ENCODE measurements at regions not wholly inside any gene's neighbourhood (a gene's known extent, or its start where the extent isn't known, plus 50 kb on each side); places are given as distances from the start of the nearest gene placed in this dataset.

DNA sequence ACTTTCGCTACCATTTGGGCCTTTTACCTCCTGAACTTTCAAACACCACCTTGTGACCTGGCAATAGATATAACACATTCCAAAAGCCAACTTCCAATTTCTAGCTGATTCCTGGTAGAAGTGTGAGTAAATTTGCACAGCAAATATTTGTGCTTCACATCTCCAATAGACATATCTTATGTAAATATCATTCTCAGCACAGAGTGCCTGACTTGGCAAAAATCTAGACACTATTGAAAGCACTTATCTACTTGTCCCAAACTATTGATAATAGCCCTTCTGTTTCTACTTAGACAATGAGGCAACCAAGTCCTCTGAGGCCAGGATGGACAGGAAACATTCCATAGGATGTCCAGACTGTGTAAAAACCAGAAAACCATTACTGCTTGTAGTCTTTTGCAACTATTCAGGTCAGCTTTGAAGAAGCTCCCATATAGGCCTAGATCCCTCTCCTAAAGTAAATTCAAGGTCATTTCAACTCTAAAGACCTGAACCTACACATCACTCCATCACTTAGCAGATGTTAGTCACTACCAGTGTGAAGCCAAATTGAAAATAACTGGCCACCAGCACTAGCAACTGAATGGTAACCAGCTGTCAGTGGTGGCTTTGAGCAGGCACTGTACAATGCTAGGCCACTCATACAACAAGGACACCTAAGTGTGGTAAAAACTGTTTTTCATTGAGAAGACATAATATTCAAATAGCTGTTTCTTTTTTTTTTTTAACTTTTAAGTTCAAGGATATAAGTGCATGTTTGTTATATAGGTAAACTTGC, 95.3 kb upstream of the RSPO3 start:
- no peak overlapping the region for H2AFZ ChIP-seq (replicated peaks)
- no peaks in the 10 kb centered on the region for H3K4me1 ChIP-seq
- H3K4me1 Mint-ChIP-seq, result no peaks in the 10 kb centered on the region
- no peak overlapping the region for H3K9ac ChIP-seq
- no peak overlapping the region for H3K27ac Mint-ChIP-seq
- H3K9me3 Mint-ChIP-seq, result no peaks in the 10 kb centered on the region
- no peaks in the 10 kb centered on the region for H4K20me1 ChIP-seq (ENCODE audit: low read depth)
- no peak overlapping the region for H3K4me2 ChIP-seq
- H3F3A ChIP-seq (ENCODE audit: low read depth), result no peaks in the 10 kb centered on the region
- no peaks in the 10 kb centered on the region for H3K79me2 ChIP-seq (ENCODE audit: low read depth)
- no peaks in the 10 kb centered on the region for H3K36me3 Mint-ChIP-seq
- no peak overlapping the region for H3K4me3 ChIP-seq
- no peak for DNase-seq (ENCODE audit: low spot score)
- TF ChIP-seq, protein P1, sequence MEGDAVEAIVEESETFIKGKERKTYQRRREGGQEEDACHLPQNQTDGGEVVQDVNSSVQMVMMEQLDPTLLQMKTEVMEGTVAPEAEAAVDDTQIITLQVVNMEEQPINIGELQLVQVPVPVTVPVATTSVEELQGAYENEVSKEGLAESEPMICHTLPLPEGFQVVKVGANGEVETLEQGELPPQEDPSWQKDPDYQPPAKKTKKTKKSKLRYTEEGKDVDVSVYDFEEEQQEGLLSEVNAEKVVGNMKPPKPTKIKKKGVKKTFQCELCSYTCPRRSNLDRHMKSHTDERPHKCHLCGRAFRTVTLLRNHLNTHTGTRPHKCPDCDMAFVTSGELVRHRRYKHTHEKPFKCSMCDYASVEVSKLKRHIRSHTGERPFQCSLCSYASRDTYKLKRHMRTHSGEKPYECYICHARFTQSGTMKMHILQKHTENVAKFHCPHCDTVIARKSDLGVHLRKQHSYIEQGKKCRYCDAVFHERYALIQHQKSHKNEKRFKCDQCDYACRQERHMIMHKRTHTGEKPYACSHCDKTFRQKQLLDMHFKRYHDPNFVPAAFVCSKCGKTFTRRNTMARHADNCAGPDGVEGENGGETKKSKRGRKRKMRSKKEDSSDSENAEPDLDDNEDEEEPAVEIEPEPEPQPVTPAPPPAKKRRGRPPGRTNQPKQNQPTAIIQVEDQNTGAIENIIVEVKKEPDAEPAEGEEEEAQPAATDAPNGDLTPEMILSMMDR (IDR thresholded peaks at IDR 0.05), result no peak
- TF ChIP-seq EZH2phosphoT487 (IDR thresholded peaks at IDR 0.05) (no peak), EZH2 (IDR thresholded peaks at IDR 0.05) (no peak)
- H3K9me3 ChIP-seq (ENCODE audit: low read depth), result no peaks in the 10 kb centered on the region
- H3K27me3 Mint-ChIP-seq (ENCODE audit: insufficient read depth, low read depth), result no peaks in the 10 kb centered on the region
- H3K4me3 Mint-ChIP-seq, result no peak overlapping the region
- no peak overlapping the region for H3K27ac ChIP-seq
- no peaks in the 10 kb centered on the region for H3K36me3 ChIP-seq
- H3K27me3 ChIP-seq, result no peaks in the 10 kb centered on the region

GRCh38 chr6:127026247-127026646, 92.2 kb upstream of the RSPO3 start:
- Histone ChIP-seq H4K20me1 (ENCODE audit: low read depth) (no peaks in the 10 kb centered on the region), H3K27ac (no peak overlapping the region), H3K27me3 (no peaks in the 10 kb centered on the region), H3K4me2 (no peak overlapping the region), H3K9ac (no peak overlapping the region), H3K4me3 (no peak overlapping the region), H3K79me2 (ENCODE audit: low read depth) (no peaks in the 10 kb centered on the region), H3K4me1 (no peaks in the 10 kb centered on the region), H3K36me3 (no peaks in the 10 kb centered on the region), H3F3A (ENCODE audit: low read depth) (no peaks in the 10 kb centered on the region), H2AFZ (replicated peaks) (no peak overlapping the region), H3K9me3 (ENCODE audit: low read depth) (no peaks in the 10 kb centered on the region)
- Mint-ChIP-seq H3K27ac (no peak overlapping the region), H3K36me3 (no peaks in the 10 kb centered on the region), H3K4me3 (no peak overlapping the region), H3K9me3 (no peaks in the 10 kb centered on the region), H3K27me3 (ENCODE audit: insufficient read depth, low read depth) (no peaks in the 10 kb centered on the region), H3K4me1 (no peaks in the 10 kb centered on the region)
- TF ChIP-seq, protein P1 (IDR thresholded peaks at IDR 0.05), result no peak
- TF ChIP-seq EZH2 (IDR thresholded peaks at IDR 0.05), result no peak
- DNase-seq (ENCODE audit: low spot score), result no peak

- no peaks in the 10 kb centered on the region for H3K27me3 Mint-ChIP-seq (ENCODE audit: insufficient read depth, low read depth)
- H3K36me3 Mint-ChIP-seq, result no peaks in the 10 kb centered on the region
- H3K9me3 Mint-ChIP-seq, result no peaks in the 10 kb centered on the region
- no peak overlapping the region for H3K9ac ChIP-seq
- no peaks in the 10 kb centered on the region for H3K79me2 ChIP-seq (ENCODE audit: low read depth)
- H3K4me3 Mint-ChIP-seq, result no peak overlapping the region
- H3K27me3 ChIP-seq, result no peaks in the 10 kb centered on the region
- no peak overlapping the region for H2AFZ ChIP-seq (replicated peaks)
- DNase-seq (ENCODE audit: low spot score), result no peak
- H3K27ac ChIP-seq, result no peak overlapping the region
- no peaks in the 10 kb centered on the region for H3K36me3 ChIP-seq
- no peak for TF ChIP-seq EZH2 (IDR thresholded peaks at IDR 0.05)
- TF ChIP-seq, protein P1 (IDR thresholded peaks at IDR 0.05), result no peak
- no peak for TF ChIP-seq EZH2phosphoT487 (IDR thresholded peaks at IDR 0.05)
- no peaks in the 10 kb centered on the region for H3K9me3 ChIP-seq (ENCODE audit: low read depth)
- H3K4me1 Mint-ChIP-seq, result no peaks in the 10 kb centered on the region
- no peak overlapping the region for H3K27ac Mint-ChIP-seq
- H4K20me1 ChIP-seq (ENCODE audit: low read depth), result no peaks in the 10 kb centered on the region
- no peak overlapping the region for H3K4me2 ChIP-seq
- no peak overlapping the region for H3K4me3 ChIP-seq
- H3K4me1 ChIP-seq, result no peaks in the 10 kb centered on the region
- no peaks in the 10 kb centered on the region for H3F3A ChIP-seq (ENCODE audit: low read depth)
These were observed 88.4 kb upstream of the RSPO3 start for GRCh38 chr6:127030111-127030510.

Measured in neural progenitor cell (in vitro differentiated cells).